Neuron (in vitro differentiated cells): ENCODE measurements at regions not wholly inside any gene's neighbourhood (a gene's known extent, or its start where the extent isn't known, plus 50 kb on each side); places are given as distances from the start of the nearest gene placed in this dataset.

ENCODE experiments used
- H2AFZ ChIP-seq: one replicate; pipeline ENCODE4 v1.6.1; 2013; ENCODE audit warnings: low read depth, mild to moderate bottlenecking, inconsistent platforms, low read length, moderate library complexity
- H3K27me3 ChIP-seq: one replicate; pipeline ENCODE4 v1.6.1; 2013; ENCODE audit warnings: low read length; ENCODE audit not compliant: insufficient read depth
- H3K36me3 ChIP-seq: one replicate; pipeline ENCODE4 v1.6.1; 2013; ENCODE audit warnings: low read length; ENCODE audit not compliant: insufficient read depth
- H3K4me1 ChIP-seq: one replicate; pipeline ENCODE4 v1.6.1; 2013; ENCODE audit warnings: low read length; ENCODE audit not compliant: insufficient read depth
- H3K4me3 ChIP-seq: 2 replicates; pipeline ENCODE4 v1.5.1; 2013; ENCODE audit warnings: mild to moderate bottlenecking, low read length, moderate library complexity
- H3K9me3 ChIP-seq: one replicate; pipeline ENCODE4 v1.6.1; 2013; ENCODE audit warnings: low read length

- H3K27me3 ChIP-seq, result no peaks in the 10 kb centered on the region
- no peaks in the 10 kb centered on the region for H3K9me3 ChIP-seq
- H3K36me3 ChIP-seq, result no peaks in the 10 kb centered on the region
These were observed 904.5 kb downstream of the GRIK2 start for GRCh38 chr6:102298051-102298450.

More at GRCh38 chr6:102298051-102298450, 904.5 kb downstream of the GRIK2 start:
- no peaks in the 10 kb centered on the region for H3K4me1 ChIP-seq
- no peak overlapping the region for H2AFZ ChIP-seq
- H3K4me3 ChIP-seq, result no peak overlapping the region
